Neural cell (in vitro differentiated cells): ENCODE measurements at regions not wholly inside any gene's neighbourhood (a gene's known extent, or its start where the extent isn't known, plus 50 kb on each side); places are given as distances from the start of the nearest gene placed in this dataset.
A peak's percentile ranks its signal among the peaks of the same experiment; 100 is the strongest.
"Not testable (repeated sequence)": the region's sequence is repeated elsewhere in the genome, so short reads cannot be mapped to it uniquely, and the experiment has no call there.

Experiments
- H2AFZ ChIP-seq: fragments of 200-600, 300-800 bp; sonication (generic), shearing (Covaris generic); 2 replicates; pipeline ENCODE4 v1.6.0; 2014; ENCODE audit warnings: low read depth, mild to moderate bottlenecking, antibody characterized with exemption, low read length, moderate library complexity
- H3F3A ChIP-seq: fragments of 200-600 bp; shearing (Covaris generic); 2 replicates; pipeline ENCODE4 v1.6.1; 2016; ENCODE audit warnings: mild to moderate bottlenecking, moderate library complexity, mixed read lengths, antibody characterized with exemption, low read length; ENCODE audit not compliant: insufficient read depth, poor library complexity, severe bottlenecking
- H3K27ac ChIP-seq: fragments of 200-600, 300-800 bp; sonication (generic), shearing (Covaris generic); 2 replicates; pipeline ENCODE4 v1.5.1; 2014; ENCODE audit warnings: mild to moderate bottlenecking, low read length, moderate library complexity
- H3K27me3 ChIP-seq: fragments of 300-800, 200-600 bp; sonication (generic), shearing (Covaris generic); 2 replicates; pipeline ENCODE4 v1.6.0; 2014; ENCODE audit warnings: mild to moderate bottlenecking, low read depth, low read length, moderate library complexity; ENCODE audit not compliant: insufficient read depth
- H3K36me3 ChIP-seq: fragments of 300-800, 200-600 bp; sonication (generic), shearing (Covaris generic); 2 replicates; pipeline ENCODE4 v1.5.1; 2014; ENCODE audit warnings: mild to moderate bottlenecking, antibody characterized with exemption, low read length, moderate library complexity; ENCODE audit not compliant: insufficient read depth
- H3K4me2 ChIP-seq: fragments of 300-800, 200-600 bp; sonication (generic), shearing (Covaris generic); 2 replicates; pipeline ENCODE4 v1.6.0; 2014; ENCODE audit warnings: mild to moderate bottlenecking, low read length
- H3K4me3 ChIP-seq: fragments of 300-800, 200-600 bp; sonication (generic), shearing (Covaris generic); 2 replicates; pipeline ENCODE4 v1.5.1; 2014; ENCODE audit warnings: mild to moderate bottlenecking, low read length, moderate library complexity
- H3K79me2 ChIP-seq: fragments of 200-600 bp; shearing (Covaris generic); replicated peaks from 2 replicates; pipeline ENCODE4 v1.6.0; 2014; ENCODE audit warnings: mild to moderate bottlenecking, low read length, moderate library complexity; ENCODE audit not compliant: insufficient read depth
- H3K9ac ChIP-seq: fragments of 300-800, 200-600 bp; sonication (generic), shearing (Covaris generic); 2 replicates; pipeline ENCODE4 v1.6.1; 2016; ENCODE audit warnings: mild to moderate bottlenecking, low read length, mixed read lengths
- H3K9me2 ChIP-seq: fragments of 200-600 bp; shearing (Covaris generic); 2 replicates; pipeline ENCODE4 v1.6.1; 2016; ENCODE audit warnings: mild to moderate bottlenecking, low read length, mixed read lengths; ENCODE audit not compliant: insufficient read depth
- H3K9me3 ChIP-seq: fragments of 200-600, 300-800 bp; sonication (generic), shearing (Covaris generic); 2 replicates; pipeline ENCODE4 v1.6.1; 2016; ENCODE audit warnings: mild to moderate bottlenecking, mixed run types, low read length, moderate library complexity, mixed read lengths
- H4K20me1 ChIP-seq: fragments of 200-600 bp; shearing (Covaris generic); 2 replicates; pipeline ENCODE4 v1.6.1; 2016; ENCODE audit warnings: mild to moderate bottlenecking, mixed run types; ENCODE audit not compliant: insufficient read depth
- CTCF ChIP-seq: fragments of 450-650 bp; IDR thresholded peaks from 2 replicates; pipeline ENCODE4 v1.5.1; 2014; ENCODE audit warnings: antibody characterized with exemption, mild to moderate bottlenecking, moderate library complexity; ENCODE audit not compliant: poor library complexity, severe bottlenecking
- EP300 ChIP-seq: fragments of 450-650 bp; conservative IDR thresholded peaks from 2 replicates; pipeline ENCODE4 v1.6.1; 2014; ENCODE audit warnings: antibody characterized with exemption, mild to moderate bottlenecking, moderate library complexity; ENCODE audit not compliant: poor library complexity, severe bottlenecking
- EZH2 ChIP-seq: fragments of 200-600, 300-800 bp; shearing (Covaris generic), sonication (generic); IDR thresholded peaks from 2 replicates; pipeline ENCODE4 v1.6.1; 2014; ENCODE audit warnings: antibody characterized with exemption, low read length, borderline replicate concordance, mild to moderate bottlenecking; ENCODE audit not compliant: insufficient read depth, poor library complexity, severe bottlenecking
- MXI1 ChIP-seq: fragments of 450-650 bp; conservative IDR thresholded peaks from 2 replicates; pipeline ENCODE4 v1.6.1; 2014; ENCODE audit warnings: antibody characterized with exemption, mild to moderate bottlenecking; ENCODE audit not compliant: poor library complexity, severe bottlenecking
- POLR2AphosphoS5 ChIP-seq: IDR thresholded peaks from 2 replicates; pipeline ENCODE4 v1.6.1; 2012
- RAD21 ChIP-seq: fragments of 450-650 bp; conservative IDR thresholded peaks from 2 replicates; pipeline ENCODE4 v1.6.1; 2014; ENCODE audit warnings: antibody characterized with exemption, mild to moderate bottlenecking, moderate library complexity
- REST ChIP-seq: IDR thresholded peaks from 2 replicates; pipeline ENCODE4 v1.6.1; 2012; ENCODE audit warnings: borderline replicate concordance
- SMC3 ChIP-seq: fragments of 450-650 bp; conservative IDR thresholded peaks from 2 replicates; pipeline ENCODE4 v1.6.1; 2014; ENCODE audit warnings: antibody characterized with exemption, mild to moderate bottlenecking, moderate library complexity; ENCODE audit not compliant: poor library complexity
- TAF1 ChIP-seq: IDR thresholded peaks from 2 replicates; pipeline ENCODE4 v1.6.1; 2012; ENCODE audit warnings: low read depth

DNA sequence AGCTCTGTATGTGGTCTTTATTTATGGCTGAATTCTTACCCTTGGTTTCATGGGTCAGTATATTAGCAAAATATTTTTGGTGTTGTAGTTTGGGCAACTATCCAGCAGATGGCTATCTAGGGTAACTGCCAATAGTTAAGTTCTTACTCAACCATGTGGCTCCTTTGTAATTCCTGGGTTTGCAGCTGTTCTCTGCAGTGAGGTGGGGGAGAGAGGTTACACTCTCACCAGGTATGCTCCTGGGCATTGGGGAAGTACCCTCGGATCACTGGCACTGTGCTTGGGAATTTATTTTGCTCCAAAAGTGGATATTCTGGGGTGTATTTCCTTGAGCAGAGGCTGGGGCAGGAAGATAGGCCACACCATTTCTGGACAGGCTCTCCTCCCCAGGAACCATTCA, 436.7 kb upstream of the TMPRSS15 start:
- Histone ChIP-seq H3K79me2 (no peaks in the 10 kb centered on the region), H3K9me3 (no peaks in the 10 kb centered on the region), H4K20me1 (no peaks in the 10 kb centered on the region), H3K9ac (no peak overlapping the region), H2AFZ (no peak overlapping the region), H3K27me3 (no peaks in the 10 kb centered on the region), H3F3A (no peaks in the 10 kb centered on the region), H3K4me3 (no peak overlapping the region), H3K36me3 (no peaks in the 10 kb centered on the region), H3K4me2 (no peak overlapping the region), H3K27ac (no peak overlapping the region), H3K9me2 (no peaks in the 10 kb centered on the region)
- no peak for TF ChIP-seq TAF1
- TF ChIP-seq CTCF, result peak; percentile 11
- TF ChIP-seq POLR2AphosphoS5, result no peak

GRCh38 chr21:18857606-18858005, 454.0 kb upstream of the TMPRSS15 start:
- H3K9me2 ChIP-seq, H3K4me2 ChIP-seq, H3K4me3 ChIP-seq, H4K20me1 ChIP-seq, H2AFZ ChIP-seq, H3K9ac ChIP-seq, H3K36me3 ChIP-seq, H3K9me3 ChIP-seq, H3K27me3 ChIP-seq, H3F3A ChIP-seq, H3K27ac ChIP-seq, H3K79me2 ChIP-seq: not testable (repeated sequence)

DNA sequence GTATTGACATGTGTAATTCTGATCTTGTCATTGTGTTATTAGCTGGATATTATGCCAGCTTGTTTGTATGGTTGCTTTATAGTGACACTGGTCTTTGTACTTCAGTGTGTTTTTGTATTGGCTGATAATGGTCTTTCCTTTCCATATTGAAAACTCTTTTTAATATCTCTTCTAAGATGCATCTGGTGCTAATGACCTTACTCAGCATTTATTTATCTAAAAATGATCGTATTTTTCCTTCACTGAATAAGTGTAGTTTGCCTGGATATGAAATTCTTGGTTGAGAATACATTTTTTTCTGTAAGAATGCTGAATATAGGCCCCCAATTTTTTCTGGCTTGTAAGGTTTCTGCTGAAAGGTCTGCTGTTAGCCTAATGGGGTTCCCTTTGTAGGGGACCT, 465.5 kb upstream of the TMPRSS15 start:
- no peaks in the 10 kb centered on the region for H3K79me2 ChIP-seq
- TF ChIP-seq REST (no peak), RAD21 (no peak), SMC3 (no peak), CTCF (no peak), EZH2 (no peak), MXI1 (no peak), EP300 (no peak)
- no peak overlapping the region for H3K4me2 ChIP-seq

More for the DNA sequence above, 465.5 kb upstream of the TMPRSS15 start:
- H3K9me3 ChIP-seq, result peaks cover 6% of the 10 kb centered on the region
- no peak overlapping the region for H3K27ac ChIP-seq
- H3K36me3 ChIP-seq, result no peaks in the 10 kb centered on the region
- H3K9me2 ChIP-seq, result no peaks in the 10 kb centered on the region
- no peak overlapping the region for H3K4me3 ChIP-seq
- H3K27me3 ChIP-seq, result no peaks in the 10 kb centered on the region
- no peak overlapping the region for H3K9ac ChIP-seq
- no peaks in the 10 kb centered on the region for H3F3A ChIP-seq
- H4K20me1 ChIP-seq, result no peaks in the 10 kb centered on the region
- H2AFZ ChIP-seq, result no peak overlapping the region
